ENCODE measurements at regions not wholly inside any gene's neighbourhood (a gene's known extent, or its start where the extent isn't known, plus 50 kb on each side); places are given as distances from the start of the nearest gene placed in this dataset.
A peak's percentile ranks its signal among the peaks of the same experiment; 100 is the strongest.

GRCh38 chr11:95364324-95365295 lies 133.6 kb upstream of the SESN3 start:
- Histone ChIP-seq H4K20me1 (ENCODE audit: insufficient read depth) (no peaks in the 10 kb centered on the region), H3K27me3 (ENCODE audit: insufficient read depth, low read length) (peaks cover 3% of the 10 kb centered on the region; the same call in 1 of the 2 replicates), H3K79me2 (ENCODE audit: insufficient read depth, low read length) (no peaks in the 10 kb centered on the region), H3K9me2 (ENCODE audit: insufficient read depth) (no peaks in the 10 kb centered on the region), H3K27ac (ENCODE audit: low read depth, low read length) (no peak overlapping the region), H2AFZ (ENCODE audit: low read depth, low read length, poor library complexity, severe bottlenecking) (no peak overlapping the region), H3K4me2 (ENCODE audit: low read length) (no peak overlapping the region), H3K4me1 (ENCODE audit: control insufficient read depth in 1 of 2, insufficient read depth in 2 of 2, low read length in 2 of 2) (peaks cover 0 to 7% of the 10 kb centered on the region in 2 experiments; a peak in 2 of 4 replicates), H3K36me3 (ENCODE audit: control insufficient read depth in 1 of 2, insufficient read depth in 2 of 2, low read length in 2 of 2) (no peaks in the 10 kb centered on the region), H3K9me3 (ENCODE audit: control insufficient read depth in 1 of 2, insufficient read depth in 1 of 2, low read depth in 1 of 2, low read length in 2 of 2) (no peaks in the 10 kb centered on the region), H3K9ac (ENCODE audit: low read length) (no peak overlapping the region), H3K4me3 (replicated peaks in 1 of 2; ENCODE audit: low read depth in 1 of 2, low read length in 2 of 2) (no peak overlapping the region)
- ChIA-PET RAD21 (ENCODE audit: low non-redundant PET in 1 of 2, low total read pairs in 2 of 2, uncharacterized antibody in 2 of 2, unreplicated experiment in 2 of 2) (no interaction called here), CTCF (no interaction called here), POLR2A (no interaction called here)
- intact Hi-C loops (cut with micrococcal nuclease): no loop called here
- ATAC-seq (no peak), DNase-seq (ENCODE audit: low read depth, low spot score) (no peak)
- BruUV-seq (replicated peaks): no TSS peak
- TF ChIP-seq POLR2A (IDR thresholded peaks at IDR 0.05; ENCODE audit: borderline replicate concordance, extremely low read depth, insufficient read depth, insufficient read length) (no peak), RAD21 (IDR thresholded peaks at IDR 0.05; ENCODE audit: low read depth) (no peak), CEBPB (IDR thresholded peaks at IDR 0.05; ENCODE audit: low read depth) (no peak), JUND (IDR thresholded peaks at IDR 0.05) (no peak), FOSL1 (IDR thresholded peaks at IDR 0.05; ENCODE audit: low read depth) (0 out of 2 replicates have a peak, but pooled peaks have one; percentile 26)

- no TSS peak for BruUV-seq (replicated peaks)
- Histone ChIP-seq H2AFZ (ENCODE audit: low read depth, low read length, poor library complexity, severe bottlenecking) (no peak overlapping the region), H3K4me3 (replicated peaks in 1 of 2; ENCODE audit: low read depth in 1 of 2, low read length in 2 of 2) (no peak overlapping the region), H3K9me3 (ENCODE audit: control insufficient read depth in 1 of 2, insufficient read depth in 1 of 2, low read depth in 1 of 2, low read length in 2 of 2) (no peaks in the 10 kb centered on the region), H3K27me3 (ENCODE audit: insufficient read depth, low read length) (peaks cover 9% of the 10 kb centered on the region; the same call in 1 of the 2 replicates), H3K27ac (ENCODE audit: low read depth, low read length) (no peak overlapping the region), H3K9ac (ENCODE audit: low read length) (no peak overlapping the region), H3K4me2 (ENCODE audit: low read length) (no peak overlapping the region), H3K36me3 (ENCODE audit: control insufficient read depth in 1 of 2, insufficient read depth in 2 of 2, low read length in 2 of 2) (no peaks in the 10 kb centered on the region), H3K9me2 (ENCODE audit: insufficient read depth) (no peaks in the 10 kb centered on the region), H4K20me1 (ENCODE audit: insufficient read depth) (no peaks in the 10 kb centered on the region), H3K79me2 (ENCODE audit: insufficient read depth, low read length) (no peaks in the 10 kb centered on the region), H3K4me1 (ENCODE audit: control insufficient read depth in 1 of 2, insufficient read depth in 2 of 2, low read length in 2 of 2) (peaks cover 0 to 7% of the 10 kb centered on the region in 2 experiments; a peak in 2 of 4 replicates)
- POLR2A ChIA-PET: no interaction called here
- intact Hi-C loops (cut with micrococcal nuclease): no loop called here
- CTCF ChIA-PET: no interaction called here
- RAD21 ChIA-PET (ENCODE audit: low non-redundant PET in 1 of 2, low total read pairs in 2 of 2, uncharacterized antibody in 2 of 2, unreplicated experiment in 2 of 2): no interaction called here
- ATAC-seq: 0 out of 2 replicates have a peak, but pooled peaks have one; percentile 32
- no peak for TF ChIP-seq SP1 (IDR thresholded peaks at IDR 0.05; ENCODE audit: low read depth)
- peak; percentile 18; the same call in 1 of the 2 replicates for TF ChIP-seq RAD21 (IDR thresholded peaks at IDR 0.05; ENCODE audit: low read depth)
- no peak for DNase-seq (ENCODE audit: low read depth, low spot score)
Measured at GRCh38 chr11:95363708-95364107, 132.7 kb upstream of the SESN3 start.

Measured in HCT116 (cell line).